ENCODE measurements at regions not wholly inside any gene's neighbourhood (a gene's known extent, or its start where the extent isn't known, plus 50 kb on each side); places are given as distances from the start of the nearest gene placed in this dataset.

GRCh38 chr14:64641760-64642159, 62.5 kb upstream of the PLEKHG3 start:
- no peak for TF ChIP-seq EZH2 (IDR thresholded peaks at IDR 0.05; ENCODE audit: borderline replicate concordance, low read depth, low read length, poor library complexity, severe bottlenecking)
- TF ChIP-seq CTCF (conservative IDR thresholded peaks at IDR 0.05; ENCODE audit: low read depth, low read length) = no peak

All from A673 (cell line).